Thymus (tissue), 11 donors: ENCODE measurements at regions not wholly inside any gene's neighbourhood (a gene's known extent, or its start where the extent isn't known, plus 50 kb on each side); places are given as distances from the start of the nearest gene placed in this dataset.

Experiments
- DNase-seq, 9 donors: peaks; one replicate each; pipeline ENCODE4 v3.0.0-alpha.2; 2013; ENCODE audit warnings: low spot score in 9 of 9, low read depth in 6 of 9, missing footprints in 1 of 9
- H3K27ac ChIP-seq, 2 donors: one replicate each; pipeline ENCODE4 v1.5.1; 2013; ENCODE audit warnings: control low read depth in 1 of 2, low read depth in 1 of 2, low read length in 1 of 2, mild to moderate bottlenecking in 1 of 2, moderate library complexity in 1 of 2
- H3K27me3 ChIP-seq, 2 donors: one replicate each; pipeline ENCODE4 v1.5.1; 2013; ENCODE audit warnings: low read length in 1 of 2; ENCODE audit not compliant: control insufficient read depth in 2 of 2, insufficient read depth in 1 of 2
- H3K36me3 ChIP-seq, 2 donors: one replicate each; pipeline ENCODE4 v1.5.1; 2013; ENCODE audit warnings: low read length in 1 of 2, mild to moderate bottlenecking in 1 of 2, moderate library complexity in 1 of 2; ENCODE audit not compliant: control insufficient read depth in 2 of 2, insufficient read depth in 2 of 2
- H3K4me1 ChIP-seq, 2 donors: one replicate each; pipeline ENCODE4 v1.5.1; 2013; ENCODE audit warnings: low read length in 2 of 2; ENCODE audit not compliant: control insufficient read depth in 2 of 2, insufficient read depth in 2 of 2
- H3K4me3 ChIP-seq, 2 donors: one replicate each; pipeline ENCODE4 v1.5.1; 2013; ENCODE audit warnings: low read length in 2 of 2, control low read depth in 1 of 2, mild to moderate bottlenecking in 1 of 2
- H3K9me3 ChIP-seq, 2 donors: one replicate each; pipeline ENCODE4 v1.5.1; 2013; ENCODE audit warnings: low read length in 1 of 2, mild to moderate bottlenecking in 1 of 2; ENCODE audit not compliant: control insufficient read depth in 2 of 2, insufficient read depth in 1 of 2
- WGBS: extraction: QIAGEN DNeasy Blood & Tissue Kit; methylation state at CpG from one replicate; pipeline ENCODE4 v1.1.7; 2013; 5-methylcytosine and 5-hydroxymethylcytosine counted together
- donor health status: healthy.

DNA sequence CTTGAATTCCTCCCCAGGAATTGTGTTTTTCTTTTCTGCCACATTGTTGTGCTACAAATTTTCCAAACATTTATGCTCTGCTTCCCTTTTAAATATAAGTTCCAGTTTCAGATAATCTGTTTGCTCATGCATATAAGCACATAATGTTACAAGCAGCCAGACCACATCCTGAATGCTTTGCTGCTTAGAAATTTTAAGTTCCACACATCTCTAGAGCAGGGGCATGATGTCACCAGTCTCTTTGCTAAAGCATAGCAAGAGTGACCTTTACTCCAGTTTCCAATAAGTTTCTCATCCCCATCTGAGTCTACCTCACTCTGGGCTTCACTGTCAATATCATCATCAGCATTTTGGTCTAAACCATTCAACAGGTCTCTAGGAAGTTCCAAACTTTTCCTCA is 932.5 kb downstream of the SH3BGRL start:
- no peak overlapping the region for H3K27ac ChIP-seq
- H3K27me3 ChIP-seq, result no peaks in the 10 kb centered on the region
- H3K4me1 ChIP-seq, result no peaks in the 10 kb centered on the region
- DNase-seq, result no peak
- no peak overlapping the region for H3K4me3 ChIP-seq
- H3K36me3 ChIP-seq, result no peaks in the 10 kb centered on the region
- peaks cover 0 to 6% of the 10 kb centered on the region in 2 donors for H3K9me3 ChIP-seq

GRCh38 chrX:82141942-82142341 is 940.0 kb downstream of the SH3BGRL start:
- H3K27me3 ChIP-seq, result no peaks in the 10 kb centered on the region
- H3K27ac ChIP-seq, result no peak overlapping the region
- H3K4me1 ChIP-seq, result no peaks in the 10 kb centered on the region
- H3K9me3 ChIP-seq, result no peaks in the 10 kb centered on the region
- H3K36me3 ChIP-seq, result no peaks in the 10 kb centered on the region
- 9% methylated on average over 1 of the region's 1 CpG for WGBS
- DNase-seq, result peak in 2 of 9 donors; percentile 0 to 11
- no peak overlapping the region for H3K4me3 ChIP-seq

DNA sequence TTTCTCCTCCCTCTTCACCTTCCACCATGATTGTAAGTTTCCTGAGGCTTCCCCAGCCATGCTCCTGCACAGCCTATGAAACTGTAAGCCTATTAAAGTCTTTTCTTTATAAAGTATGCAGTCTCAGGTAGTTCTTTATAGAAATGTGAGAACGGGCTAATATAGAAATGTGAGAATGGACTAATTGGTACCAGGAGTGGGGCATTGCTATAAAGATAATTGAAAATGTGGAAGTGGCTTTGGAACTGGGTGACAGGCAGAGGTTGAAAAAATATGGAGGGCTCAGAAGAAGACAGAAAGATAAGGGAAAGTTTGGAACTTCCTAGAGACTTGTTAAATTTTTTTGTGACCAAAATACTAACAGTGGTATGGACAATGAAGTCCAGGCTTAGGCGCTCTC is 959.3 kb downstream of the SH3BGRL start:
- Histone ChIP-seq H3K4me1 (no peaks in the 10 kb centered on the region), H3K4me3 (no peak overlapping the region), H3K27ac (no peak overlapping the region), H3K9me3 (peaks cover 0 to 18% of the 10 kb centered on the region in 2 donors), H3K36me3 (no peaks in the 10 kb centered on the region), H3K27me3 (no peaks in the 10 kb centered on the region)
- no peak for DNase-seq
- WGBS, result 97% methylated on average over 2 of the region's 2 CpGs

GRCh38 chrX:82163701-82164100 is 961.8 kb downstream of the SH3BGRL start:
- Histone ChIP-seq H3K9me3 (peaks cover 0 to 20% of the 10 kb centered on the region in 2 donors), H3K27me3 (no peaks in the 10 kb centered on the region), H3K4me1 (no peaks in the 10 kb centered on the region), H3K27ac (no peak overlapping the region), H3K4me3 (no peak overlapping the region), H3K36me3 (no peaks in the 10 kb centered on the region)
- no peak for DNase-seq

GRCh38 chrX:82196866-82197265 is 995.0 kb downstream of the SH3BGRL start:
- Histone ChIP-seq H3K36me3 (no peaks in the 10 kb centered on the region), H3K27ac (no peak overlapping the region), H3K4me3 (no peak overlapping the region), H3K9me3 (no peaks in the 10 kb centered on the region), H3K27me3 (no peaks in the 10 kb centered on the region), H3K4me1 (no peaks in the 10 kb centered on the region)
- no peak for DNase-seq
- 92% methylated on average over 1 of the region's 1 CpG for WGBS

DNA sequence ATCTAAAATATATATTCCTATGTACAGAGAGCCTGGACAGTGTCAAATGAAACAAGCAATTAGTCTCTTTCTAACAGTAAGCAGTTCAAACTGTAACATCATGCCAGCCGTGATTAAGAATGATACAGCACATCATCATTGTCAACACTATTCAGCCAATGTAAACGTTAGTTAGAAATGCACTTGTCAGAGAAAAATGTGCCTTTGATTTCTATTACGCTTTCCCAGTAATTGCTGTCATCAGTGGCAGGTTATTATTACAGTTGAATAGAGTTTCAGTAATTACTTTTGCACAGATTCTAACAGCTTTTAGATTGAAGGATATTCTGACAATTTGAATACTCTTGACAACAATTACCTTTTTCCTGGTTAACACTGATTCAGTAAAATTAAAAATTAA is 1007.1 kb downstream of the SH3BGRL start:
- no peak for DNase-seq
- Histone ChIP-seq H3K4me3 (no peak overlapping the region), H3K9me3 (no peaks in the 10 kb centered on the region), H3K27me3 (no peaks in the 10 kb centered on the region), H3K27ac (no peak overlapping the region), H3K4me1 (no peaks in the 10 kb centered on the region), H3K36me3 (no peaks in the 10 kb centered on the region)
- WGBS, result 90% methylated on average over 3 of the region's 3 CpGs

GRCh38 chrX:82218361-82218760 is 1016.5 kb downstream of the SH3BGRL start:
- no peaks in the 10 kb centered on the region for H3K27me3 ChIP-seq
- peak in 2 of 9 donors; percentile 4 to 34 for DNase-seq
- no peaks in the 10 kb centered on the region for H3K36me3 ChIP-seq
- no peaks in the 10 kb centered on the region for H3K9me3 ChIP-seq
- WGBS, result 5% methylated on average over 2 of the region's 2 CpGs
- no peak overlapping the region for H3K27ac ChIP-seq
- H3K4me1 ChIP-seq, result no peaks in the 10 kb centered on the region
- no peak overlapping the region for H3K4me3 ChIP-seq

DNA sequence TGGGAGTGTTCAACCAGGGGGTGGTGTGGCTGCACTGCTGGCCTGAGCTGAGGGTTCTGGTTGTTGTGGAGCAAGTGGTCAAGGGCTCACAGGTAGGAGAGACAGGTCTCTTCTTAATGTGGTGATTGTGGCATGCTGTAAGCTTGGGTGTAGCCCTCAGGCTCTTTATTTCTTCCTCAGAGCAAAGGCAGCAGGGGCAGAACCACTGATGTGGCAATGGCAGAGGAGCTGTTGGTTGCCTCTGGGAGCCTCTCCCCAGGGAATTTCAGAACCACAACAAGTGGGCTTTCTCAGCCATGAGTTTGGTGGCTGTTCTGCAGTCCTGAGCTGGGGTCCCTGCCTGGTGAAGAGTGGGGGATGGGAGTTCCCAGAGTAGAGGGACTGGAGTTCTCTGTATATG is 1017.2 kb downstream of the SH3BGRL start:
- H3K27me3 ChIP-seq, result no peaks in the 10 kb centered on the region
- no peak for DNase-seq
- H3K27ac ChIP-seq, result no peak overlapping the region
- H3K4me1 ChIP-seq, result no peaks in the 10 kb centered on the region
- H3K36me3 ChIP-seq, result no peaks in the 10 kb centered on the region
- H3K4me3 ChIP-seq, result no peak overlapping the region
- H3K9me3 ChIP-seq, result no peaks in the 10 kb centered on the region

DNA sequence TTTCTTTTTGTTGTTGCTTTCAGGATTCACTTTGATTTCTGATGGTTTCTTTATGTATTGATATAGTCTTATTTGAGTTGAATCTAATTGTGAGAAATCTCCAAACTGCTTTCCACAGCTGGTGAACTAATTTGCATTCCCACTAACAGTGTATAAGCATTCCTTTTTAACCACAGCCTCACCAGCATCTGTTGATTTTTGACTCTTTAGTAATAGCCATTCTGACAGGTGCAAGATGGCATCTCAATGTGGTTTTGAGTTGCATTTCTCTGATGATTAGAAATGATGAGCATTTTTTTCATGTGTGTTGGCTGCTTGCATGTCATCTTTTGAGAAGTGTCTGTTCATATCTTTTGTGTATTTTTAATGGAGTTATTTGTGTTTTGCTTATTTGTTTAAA is 1023.1 kb downstream of the SH3BGRL start:
- Histone ChIP-seq H3K9me3 (no peaks in the 10 kb centered on the region), H3K27ac (no peak overlapping the region), H3K27me3 (no peaks in the 10 kb centered on the region), H3K4me3 (no peak overlapping the region), H3K4me1 (no peaks in the 10 kb centered on the region), H3K36me3 (no peaks in the 10 kb centered on the region)
- DNase-seq, result no peak

- WGBS, result 87% methylated on average over 3 of the region's 3 CpGs
- no peak for DNase-seq
- Histone ChIP-seq H3K27ac (no peak overlapping the region), H3K9me3 (no peaks in the 10 kb centered on the region), H3K27me3 (no peaks in the 10 kb centered on the region), H3K4me3 (no peak overlapping the region), H3K36me3 (no peaks in the 10 kb centered on the region), H3K4me1 (no peaks in the 10 kb centered on the region)
Measured at GRCh38 chrX:82230013-82230412, 1028.1 kb downstream of the SH3BGRL start.
